T1000 (cell line): ENCODE measurements at regions not wholly inside any gene's neighbourhood (a gene's known extent, or its start where the extent isn't known, plus 50 kb on each side); places are given as distances from the start of the nearest gene placed in this dataset.

ENCODE experiments used
- DNase-seq: peaks from one replicate; lab custom pipeline; 2025; ENCODE audit warnings: mixed read lengths; lab: John Stamatoyannopoulos, UW

DNA sequence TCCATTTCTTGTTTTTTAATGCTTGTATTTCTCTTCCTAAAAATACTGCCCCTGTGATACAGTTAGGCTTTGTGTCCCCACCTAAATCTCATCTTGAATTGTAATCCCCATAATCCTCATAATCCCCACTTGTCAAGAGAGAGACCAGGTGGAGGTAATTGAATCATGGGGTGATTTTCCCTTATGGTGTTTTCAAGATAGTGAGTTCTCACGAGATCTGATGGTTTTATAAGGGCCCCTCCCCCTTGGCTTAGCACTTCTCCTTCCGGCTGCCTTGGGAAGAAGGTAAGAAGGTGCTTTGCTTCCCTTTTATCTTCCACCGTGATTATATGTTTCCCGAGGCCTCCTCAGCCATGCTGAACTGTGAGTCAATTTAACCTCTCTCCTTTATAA lies 227.4 kb downstream of the MAN2A1 start:
- no peak for DNase-seq

DNA sequence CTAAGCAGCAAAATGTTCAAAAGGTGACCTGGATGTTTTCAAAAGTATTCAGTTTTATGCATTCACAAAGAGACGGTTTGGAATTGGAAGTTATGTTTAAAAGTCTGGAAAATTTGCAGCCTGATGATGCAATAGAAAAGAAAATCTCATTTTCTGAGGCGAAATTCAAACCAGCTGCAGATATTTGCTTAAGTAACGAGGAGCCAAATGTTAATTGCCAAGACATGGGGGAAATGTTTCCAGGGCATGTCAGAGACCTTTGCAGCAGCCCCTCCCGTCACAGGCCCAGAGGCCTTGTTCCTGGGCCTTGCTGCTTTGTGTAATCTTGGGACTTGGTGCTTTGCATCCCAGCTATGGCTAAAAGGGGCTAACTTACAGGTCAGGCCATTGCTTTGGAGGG lies 228.2 kb downstream of the MAN2A1 start:
- no peak for DNase-seq

DNA sequence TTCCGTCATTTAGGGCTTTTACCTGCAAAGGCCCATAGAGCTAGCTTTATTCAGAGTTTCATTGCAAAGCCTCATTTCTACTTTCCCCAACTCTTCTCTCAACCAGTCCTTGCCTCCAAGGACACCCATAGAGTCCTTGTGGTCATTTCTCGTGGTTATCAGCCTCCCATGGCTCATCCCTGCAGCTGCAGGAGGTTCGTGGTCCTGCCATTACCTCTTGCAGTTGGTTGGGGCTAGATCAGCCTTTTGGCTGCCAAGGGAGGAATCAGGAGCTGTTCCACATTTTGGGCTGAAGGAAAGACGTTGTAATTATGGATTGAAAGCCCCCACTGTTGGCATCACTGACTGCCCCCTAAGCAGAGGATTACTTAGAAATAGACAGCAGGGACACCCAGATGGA lies 231.0 kb downstream of the MAN2A1 start:
- no peak for DNase-seq

DNA sequence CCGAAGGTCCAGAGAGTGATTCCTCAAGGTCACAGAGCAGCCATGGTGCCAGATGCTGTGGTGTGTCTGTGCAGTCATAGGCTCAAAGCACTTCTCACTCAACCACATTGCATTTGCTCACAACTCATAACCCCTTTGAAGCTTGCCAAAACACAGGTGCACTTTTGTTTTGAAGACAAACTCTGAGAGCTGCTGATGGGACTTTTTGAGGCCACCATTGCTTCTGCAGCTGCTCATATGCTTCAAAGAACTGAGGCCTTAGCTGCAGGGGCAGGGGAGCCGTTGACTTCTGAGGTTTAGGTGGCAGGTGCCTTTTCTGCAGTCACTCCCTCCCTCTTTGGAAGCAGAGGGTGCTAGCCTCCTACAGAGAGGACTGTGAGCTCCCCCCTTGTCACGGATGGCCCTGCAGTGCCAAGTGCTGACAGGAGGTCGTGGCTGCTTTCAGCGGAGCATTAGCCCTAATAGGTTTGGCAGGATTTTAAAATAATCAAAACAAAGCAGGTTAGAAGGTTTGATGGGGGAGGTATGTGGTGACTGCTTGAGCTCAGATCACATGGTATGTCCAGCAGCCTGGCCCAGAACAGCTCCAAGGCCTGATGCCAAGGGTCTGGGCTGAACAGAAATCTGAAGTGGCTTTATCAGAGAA lies 232.1 kb downstream of the MAN2A1 start:
- DNase-seq, result no peak

DNA sequence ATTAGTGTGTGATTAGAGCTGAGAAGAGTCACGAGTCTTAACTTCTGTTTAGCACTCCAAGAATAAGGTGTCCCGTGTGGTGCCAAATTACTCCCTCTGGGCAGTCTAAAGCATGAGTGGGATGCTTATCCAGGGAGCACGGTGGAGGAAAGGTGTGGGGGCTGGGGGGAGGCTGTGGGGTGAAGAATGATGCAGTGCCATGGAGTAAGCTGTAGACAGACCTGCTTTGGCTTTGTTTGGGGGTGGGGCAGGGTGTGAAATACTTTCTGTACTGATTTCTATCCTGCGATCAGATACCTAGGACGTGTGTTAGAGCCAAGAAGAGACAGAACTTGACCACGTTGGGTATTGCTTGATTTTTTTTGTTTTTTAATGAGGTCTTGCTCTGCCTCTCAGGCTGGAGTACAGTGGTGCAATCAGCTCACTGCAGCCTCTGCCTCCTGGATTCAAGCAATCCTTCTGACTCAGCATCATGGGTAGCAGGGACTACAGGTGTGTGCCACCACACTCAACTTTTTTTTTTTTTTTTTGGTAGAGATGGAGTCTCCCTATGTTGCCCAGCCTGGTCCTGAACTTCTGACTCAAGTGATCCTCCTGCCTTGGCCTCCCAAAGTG lies 232.8 kb downstream of the MAN2A1 start:
- DNase-seq, result no peak

DNA sequence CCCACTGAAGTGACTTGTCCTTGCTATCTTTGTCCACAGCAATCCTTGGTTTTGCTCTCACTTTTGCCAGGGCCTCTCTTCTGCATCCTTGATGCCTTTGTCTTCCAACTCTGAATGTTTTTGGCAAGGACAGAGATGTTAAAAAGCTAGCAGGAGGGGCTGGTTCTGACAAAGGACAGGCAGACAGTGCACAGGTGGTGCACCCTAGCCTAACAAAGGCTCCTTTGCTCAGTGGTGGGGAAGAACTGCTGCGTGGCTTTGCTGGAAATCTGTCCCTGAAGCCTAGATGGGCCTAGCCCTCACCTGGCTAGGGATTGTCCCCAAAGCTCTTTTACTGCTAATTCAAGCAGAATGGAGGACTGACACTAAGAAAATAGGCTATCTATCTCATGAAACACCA lies 233.5 kb downstream of the MAN2A1 start:
- no peak for DNase-seq

DNA sequence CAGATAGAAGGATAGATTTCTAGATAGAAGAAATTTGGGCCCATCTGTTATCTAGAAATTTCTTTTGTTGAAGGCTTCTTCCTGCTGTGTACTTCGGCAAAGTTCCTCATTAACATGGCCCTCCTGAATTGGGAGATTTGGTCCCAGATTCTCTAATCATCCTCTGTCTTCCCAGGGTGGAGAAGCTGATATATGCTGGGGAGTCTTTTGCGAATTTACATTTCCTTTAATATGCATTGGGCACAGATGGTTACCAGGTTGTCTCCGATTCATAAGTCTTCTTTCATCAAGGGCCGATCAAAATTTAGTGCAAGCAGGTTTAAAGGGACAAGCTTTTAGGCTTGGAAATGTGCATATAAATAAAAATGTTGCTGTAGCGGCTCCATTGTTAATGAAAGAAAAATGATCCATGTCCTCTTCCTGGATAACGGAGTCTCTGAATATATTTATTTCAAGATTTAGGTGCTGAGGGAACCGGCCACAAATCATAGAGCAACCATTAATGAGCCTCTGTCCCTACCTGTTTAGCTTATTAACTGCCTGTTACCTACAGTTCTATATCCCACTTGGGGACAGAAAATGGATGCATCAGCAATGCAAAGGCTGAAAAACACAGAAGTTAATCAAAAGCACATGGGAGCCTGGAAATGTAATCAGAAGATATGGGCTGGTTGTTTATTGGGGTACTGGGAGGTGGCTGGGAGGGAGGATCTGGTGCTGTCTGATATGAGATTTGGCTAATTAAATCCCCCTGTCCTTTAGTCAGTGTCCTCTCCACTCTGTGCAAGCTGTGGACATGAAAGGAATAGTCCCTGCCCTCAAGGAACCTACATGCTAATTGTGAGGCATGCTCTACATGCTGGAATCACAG lies 234.7 kb downstream of the MAN2A1 start:
- DNase-seq, result no peak

DNA sequence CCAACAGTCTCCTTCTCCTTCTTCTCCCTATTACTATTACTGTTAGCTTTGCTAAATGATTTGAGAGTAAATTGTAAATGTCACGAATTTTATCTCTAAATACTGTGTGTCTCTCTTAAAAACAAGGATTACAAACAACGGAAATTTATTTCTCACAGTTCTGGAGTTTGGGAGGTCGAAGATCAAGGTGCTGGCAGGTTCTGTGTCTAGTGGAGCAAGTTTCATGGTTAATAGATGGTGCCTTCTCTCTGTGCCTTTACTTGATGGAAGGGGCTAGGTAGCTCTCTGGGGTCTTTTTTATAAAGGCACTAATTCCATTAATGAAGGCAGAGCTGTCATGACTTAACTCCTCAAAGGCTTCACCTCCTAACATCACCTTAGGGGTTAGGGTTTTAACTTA lies 237.9 kb downstream of the MAN2A1 start:
- no peak for DNase-seq

DNA sequence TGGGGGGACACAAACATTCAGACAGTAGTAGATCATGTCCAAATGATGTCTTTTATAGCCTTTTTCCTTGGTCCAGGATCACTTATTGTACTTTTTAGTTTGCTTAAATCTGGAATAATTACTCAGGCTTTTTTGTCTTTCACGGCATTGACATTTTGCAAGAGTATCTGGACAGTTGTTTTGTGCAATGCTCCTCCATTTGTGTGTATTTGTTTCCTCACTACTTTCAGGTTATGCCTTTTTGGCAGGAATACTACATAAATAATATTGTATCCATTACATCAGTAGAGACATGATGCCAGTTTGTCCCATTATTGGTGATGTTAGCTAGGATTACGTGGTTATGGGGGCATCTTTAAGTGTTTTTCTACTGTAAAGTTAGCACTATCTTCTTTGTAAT lies 238.3 kb downstream of the MAN2A1 start:
- DNase-seq, result no peak

DNA sequence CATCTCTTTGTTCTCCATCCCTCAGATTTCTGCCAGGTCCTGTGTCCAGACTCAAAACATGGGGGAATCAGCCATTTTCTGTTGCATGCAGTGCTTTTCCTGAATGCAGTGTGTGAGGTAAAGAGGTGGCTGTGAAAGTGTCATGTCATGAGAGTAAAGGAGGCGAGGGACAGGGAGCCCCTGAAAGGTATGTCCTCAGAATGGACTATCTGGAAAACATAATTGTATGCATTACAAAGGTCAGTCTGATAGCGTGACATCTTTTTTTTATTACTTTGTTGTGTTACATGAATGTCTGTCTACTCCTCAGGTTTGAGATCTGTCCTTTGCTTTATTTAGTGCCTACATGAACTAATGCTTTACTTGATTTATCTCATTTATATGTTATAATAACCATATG lies 239.1 kb downstream of the MAN2A1 start:
- no peak for DNase-seq

DNA sequence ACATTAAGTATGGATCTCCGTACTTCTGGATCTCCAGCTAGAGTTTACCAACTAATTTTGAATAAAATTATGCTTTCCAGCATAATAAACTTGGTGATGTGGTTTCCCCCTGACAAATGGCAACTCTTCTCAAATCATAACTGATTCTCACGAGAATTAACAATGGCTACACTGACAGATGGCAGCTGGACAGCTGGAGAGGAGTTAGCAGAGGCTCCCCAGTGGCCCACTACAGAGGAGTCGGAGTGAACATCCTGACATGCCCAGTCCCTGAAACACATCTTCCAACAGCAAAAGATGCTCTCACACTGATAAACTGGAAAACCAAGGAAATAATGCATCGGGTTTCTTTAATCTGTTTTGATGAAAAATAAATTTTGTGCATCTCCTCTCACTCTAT lies 239.6 kb downstream of the MAN2A1 start:
- DNase-seq, result no peak

DNA sequence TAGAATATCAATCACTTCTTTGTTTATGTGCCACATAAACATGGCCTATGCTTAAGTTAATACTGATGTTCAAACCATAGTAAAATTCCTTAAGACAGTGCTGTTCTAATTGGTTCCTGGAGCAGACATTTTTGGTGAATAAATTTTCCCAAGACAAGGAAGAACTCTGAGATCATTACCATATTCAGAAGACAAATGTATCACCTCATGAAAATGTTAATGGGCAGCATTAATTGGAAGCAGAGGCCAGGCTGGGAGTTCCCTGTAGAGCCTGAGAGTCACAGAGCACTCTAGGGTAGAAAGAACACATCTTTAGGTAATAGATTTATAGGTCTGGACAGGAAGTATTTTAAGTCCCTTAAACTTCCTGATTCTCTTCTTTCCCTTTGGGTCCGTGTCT lies 240.2 kb downstream of the MAN2A1 start:
- no peak for DNase-seq

DNA sequence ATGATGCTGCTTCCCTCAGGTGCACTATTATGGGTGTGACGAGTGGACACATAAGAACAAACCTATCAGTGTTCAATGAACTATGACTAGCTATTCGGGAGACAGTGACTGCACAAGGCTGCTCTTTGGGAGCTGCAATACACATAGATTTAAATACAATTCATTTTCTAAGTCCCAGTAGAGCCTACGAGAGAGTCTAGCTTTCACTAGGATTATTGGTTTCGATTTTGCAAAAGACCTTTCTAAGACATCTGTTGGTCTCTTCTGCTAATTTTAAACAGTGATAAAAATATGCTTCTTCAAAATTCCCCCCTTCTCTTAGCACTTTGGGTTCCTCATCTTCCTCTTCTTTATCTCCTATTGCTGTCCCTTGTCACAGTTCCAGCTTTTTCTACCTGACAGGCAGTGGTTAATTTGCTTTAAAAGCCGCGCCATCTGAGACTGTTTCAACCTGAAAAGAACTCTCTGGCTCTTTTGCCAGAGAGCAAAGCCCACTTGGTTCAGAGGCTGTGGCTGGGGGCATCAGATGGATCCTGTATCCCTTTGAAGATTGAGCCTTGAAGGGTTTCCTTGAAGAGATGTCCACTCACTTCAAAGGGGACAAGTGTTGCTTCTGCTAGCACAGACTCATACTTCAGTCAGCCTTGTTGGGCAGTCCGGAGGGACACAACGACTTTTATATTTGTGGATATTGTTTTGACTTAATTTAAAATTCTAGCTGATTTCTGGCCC lies 241.5 kb downstream of the MAN2A1 start:
- no peak for DNase-seq

DNA sequence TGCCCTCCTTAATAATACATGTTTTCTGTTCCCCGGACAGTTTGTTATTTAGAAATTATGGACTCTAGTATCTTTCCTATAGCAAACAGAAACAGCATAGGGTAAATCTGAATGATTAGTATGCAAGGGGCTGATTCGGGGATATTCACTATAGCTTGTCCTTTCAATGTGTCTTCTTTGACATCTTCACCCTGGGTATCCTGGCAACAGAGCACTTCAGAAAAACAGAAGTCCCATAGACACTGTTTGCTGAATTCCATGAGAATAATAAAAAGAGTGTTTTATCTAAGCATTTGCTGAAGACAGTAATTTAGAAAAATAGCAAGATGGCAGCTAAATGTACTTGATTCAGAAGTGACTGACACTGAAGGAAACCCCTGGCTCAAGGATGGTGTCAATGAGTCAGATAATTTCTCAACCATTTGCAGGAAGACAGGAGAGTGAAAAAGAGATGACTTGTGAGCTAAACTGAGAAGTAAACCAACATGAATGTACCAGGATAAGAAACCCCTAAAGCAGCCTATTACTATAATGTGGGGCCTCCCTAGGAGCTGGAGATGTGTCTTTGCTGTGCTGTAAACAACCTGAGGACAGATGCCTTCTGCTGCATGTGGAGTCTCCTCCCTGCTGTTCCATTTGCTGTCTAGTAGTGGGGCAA lies 246.2 kb downstream of the MAN2A1 start:
- no peak for DNase-seq

DNA sequence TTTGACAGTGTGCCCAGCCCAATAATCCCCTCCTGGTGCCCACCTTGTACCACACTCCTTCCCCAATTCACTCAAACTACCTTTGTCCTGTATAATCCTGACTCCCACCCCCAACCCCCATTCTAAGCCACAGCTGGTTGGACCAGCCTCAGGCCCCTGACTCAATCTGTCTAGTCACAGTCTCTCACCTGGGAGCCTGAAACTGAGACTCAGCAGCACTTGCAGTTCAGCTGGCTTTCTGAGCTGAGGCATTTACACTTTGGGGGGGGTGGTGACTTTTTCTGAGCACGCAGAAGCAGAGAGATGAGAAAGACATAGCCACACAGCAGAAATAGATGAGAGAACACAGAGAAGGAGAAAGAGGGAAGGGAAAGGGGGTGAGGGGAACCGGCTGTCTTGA lies 247.3 kb downstream of the MAN2A1 start:
- no peak for DNase-seq

DNA sequence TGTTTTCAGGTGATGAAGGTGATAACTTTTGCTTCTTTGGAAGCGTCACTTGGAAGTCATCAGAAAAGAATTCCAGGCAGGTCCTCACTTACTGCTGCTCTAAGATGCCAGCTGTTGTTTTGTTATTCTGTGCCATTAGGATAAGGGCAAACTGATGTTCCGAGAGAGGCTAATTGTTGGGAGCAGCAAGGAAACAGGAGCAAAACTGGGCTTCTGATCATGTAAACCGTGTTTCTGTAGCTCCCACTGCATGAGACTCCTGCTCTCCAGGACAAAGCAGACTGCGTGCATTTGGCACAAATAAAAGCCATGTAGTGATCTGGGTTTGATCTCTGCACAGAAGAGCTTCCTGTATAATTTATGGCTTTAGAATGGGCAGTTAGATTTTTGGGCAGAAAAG lies 248.2 kb downstream of the MAN2A1 start:
- no peak for DNase-seq

DNA sequence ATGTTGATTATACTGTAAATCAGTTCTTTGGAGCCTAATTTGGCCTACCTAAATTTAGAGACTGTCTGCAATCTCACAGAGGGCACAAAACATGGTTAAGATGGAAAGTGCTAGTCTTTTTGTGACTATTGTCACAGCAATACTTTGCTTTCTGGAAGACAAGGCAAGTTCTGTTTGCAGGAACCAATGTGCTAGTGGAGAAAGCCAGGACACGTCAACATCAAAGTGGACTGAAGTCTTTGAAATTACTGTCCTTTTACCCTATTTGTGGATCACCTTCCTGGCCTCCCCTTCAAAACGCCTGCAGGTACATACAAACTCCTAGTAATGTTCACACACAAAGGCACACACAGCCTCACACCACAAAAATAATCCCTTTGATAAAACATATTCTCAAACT lies 248.7 kb downstream of the MAN2A1 start:
- DNase-seq, result no peak

DNA sequence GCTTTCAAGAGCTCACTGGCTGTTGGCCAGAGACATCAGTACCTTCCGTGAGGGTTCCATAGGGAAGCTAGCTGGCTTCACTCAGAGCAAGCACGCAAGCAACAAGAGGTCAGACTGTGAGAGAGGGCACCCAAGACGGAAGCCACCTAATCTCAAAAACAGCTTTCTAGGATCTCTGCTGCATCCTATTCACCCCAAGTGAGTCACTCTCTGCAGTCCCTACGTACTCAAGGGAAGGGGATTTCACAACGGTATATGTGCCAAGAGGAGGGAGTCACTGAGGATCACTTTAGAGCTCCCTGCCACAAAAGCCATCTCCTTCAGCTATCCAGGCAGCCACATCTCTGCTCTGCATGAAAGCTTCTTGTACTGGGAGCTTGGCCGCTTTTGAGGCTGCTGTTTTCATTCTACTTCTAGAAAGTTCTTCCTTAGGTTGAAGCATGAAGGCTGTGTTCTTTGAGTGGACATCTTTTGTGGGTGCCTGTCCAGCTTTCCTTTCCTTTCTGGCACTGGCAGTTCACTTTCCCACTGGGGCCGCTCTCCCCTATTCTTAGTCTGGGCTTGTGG lies 249.5 kb downstream of the MAN2A1 start:
- DNase-seq, result no peak

DNA sequence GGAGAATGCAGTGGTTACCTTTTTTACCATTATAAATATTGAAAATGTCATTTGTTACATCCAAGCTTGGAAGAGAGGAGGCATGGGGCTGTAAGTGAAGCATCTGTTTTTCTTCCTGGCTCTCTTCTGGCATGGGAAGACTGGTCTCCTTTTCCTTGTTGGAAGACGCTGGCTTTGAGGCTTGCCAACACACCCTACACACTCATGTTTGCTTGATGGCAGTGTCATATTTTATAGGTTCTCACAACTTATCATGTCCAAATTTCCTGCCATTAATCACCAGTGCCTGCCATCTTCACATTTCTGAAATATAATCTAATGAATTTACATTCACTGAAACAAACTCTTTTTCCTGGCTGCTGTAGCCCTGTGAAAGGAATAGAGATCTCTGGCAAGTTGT lies 252.9 kb downstream of the MAN2A1 start:
- no peak for DNase-seq

DNA sequence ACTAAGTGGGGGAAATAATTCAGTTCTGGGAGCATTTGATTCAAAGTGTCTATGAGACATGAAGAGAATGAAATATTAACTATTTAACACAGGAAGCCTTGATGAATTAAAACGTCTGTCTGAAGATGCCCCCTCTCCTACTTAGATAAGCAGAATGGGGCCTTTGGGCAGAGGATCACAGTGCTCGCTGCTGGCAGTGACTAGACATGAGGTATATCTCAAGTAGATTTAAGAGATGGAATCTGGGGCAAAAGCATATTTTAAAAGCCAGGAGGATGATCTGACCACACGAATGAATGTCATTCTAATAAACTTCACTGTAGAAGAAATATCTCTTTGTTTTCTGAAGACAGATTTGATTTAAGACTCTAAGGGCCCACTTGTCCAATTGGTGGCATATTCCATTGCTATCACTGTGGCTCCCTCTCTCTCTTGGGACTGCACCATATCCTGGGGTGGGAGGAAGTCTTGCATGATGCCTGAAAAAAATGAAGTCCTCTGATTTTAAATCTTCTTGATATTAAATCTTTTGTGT lies 254.0 kb downstream of the MAN2A1 start:
- DNase-seq, result no peak

DNA sequence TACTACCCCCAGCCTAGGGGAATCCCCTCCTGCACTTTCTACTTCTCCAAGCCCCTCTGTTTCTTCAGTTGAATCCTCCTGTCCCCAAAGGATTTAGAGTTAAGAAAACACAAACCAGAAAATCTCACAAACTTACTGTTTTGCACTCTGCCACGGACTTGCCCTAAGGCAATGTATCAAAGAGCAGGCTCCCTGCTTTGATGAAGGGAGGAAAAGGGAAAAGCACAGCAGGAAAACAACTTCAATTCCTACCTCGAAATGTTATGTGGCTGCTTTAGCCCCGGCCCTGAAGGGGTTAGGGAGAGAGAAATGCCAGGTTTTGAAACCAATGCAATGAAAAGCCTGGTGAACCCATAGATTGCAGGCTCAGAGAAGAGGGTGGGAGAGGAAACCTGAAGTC lies 254.7 kb downstream of the MAN2A1 start:
- no peak for DNase-seq
